GOT3 (cell line): ENCODE measurements at regions not wholly inside any gene's neighbourhood (a gene's known extent, or its start where the extent isn't known, plus 50 kb on each side); places are given as distances from the start of the nearest gene placed in this dataset.
"Not testable (repeated sequence)": the region's sequence is repeated elsewhere in the genome, so short reads cannot be mapped to it uniquely, and the experiment has no call there.

Experiments used
- DNase-seq: peaks from one replicate; lab custom pipeline; 2025; ENCODE audit warnings: mixed read lengths; lab: John Stamatoyannopoulos, UW

DNA sequence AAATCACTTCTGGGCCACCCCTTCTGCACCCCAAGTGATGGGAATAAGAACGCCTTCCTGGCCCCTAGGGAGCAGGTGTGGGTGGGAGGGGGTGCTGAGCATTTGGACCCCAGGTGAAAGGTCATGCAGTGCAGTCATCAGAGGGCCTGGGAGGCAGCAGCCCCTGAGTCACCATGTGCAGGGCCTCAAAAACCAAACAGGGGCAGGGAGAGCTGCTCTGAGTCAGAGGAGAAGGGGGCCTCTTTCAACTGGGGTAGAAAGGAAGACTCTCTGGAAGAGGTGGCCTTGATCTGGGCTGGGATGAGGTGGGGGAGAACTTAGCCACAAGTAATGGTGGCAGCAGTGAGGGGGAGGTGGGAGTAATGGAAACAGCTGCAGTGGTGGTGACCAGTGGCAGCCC is 164.3 kb downstream of the BUB3 start:
- no peak for DNase-seq

DNA sequence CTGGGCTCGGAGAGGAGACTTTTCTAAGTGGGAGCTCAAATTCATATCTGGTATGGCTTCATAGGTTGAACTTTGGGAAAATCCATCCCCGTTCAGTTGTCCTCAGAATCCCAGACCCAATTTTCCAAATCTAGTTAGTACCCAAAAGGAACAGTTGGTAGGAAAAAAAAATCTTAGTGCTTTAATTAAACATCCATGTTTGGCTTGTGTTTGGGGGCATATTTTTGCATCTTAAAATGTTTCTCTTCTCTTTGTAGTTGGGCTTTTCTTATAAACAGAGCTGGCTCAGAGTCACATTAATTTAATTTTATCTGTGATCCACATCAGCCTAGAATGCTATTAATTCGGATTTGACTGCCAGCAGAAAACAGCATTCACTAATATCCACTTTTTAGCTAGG is 165.9 kb downstream of the BUB3 start:
- no peak for DNase-seq

DNA sequence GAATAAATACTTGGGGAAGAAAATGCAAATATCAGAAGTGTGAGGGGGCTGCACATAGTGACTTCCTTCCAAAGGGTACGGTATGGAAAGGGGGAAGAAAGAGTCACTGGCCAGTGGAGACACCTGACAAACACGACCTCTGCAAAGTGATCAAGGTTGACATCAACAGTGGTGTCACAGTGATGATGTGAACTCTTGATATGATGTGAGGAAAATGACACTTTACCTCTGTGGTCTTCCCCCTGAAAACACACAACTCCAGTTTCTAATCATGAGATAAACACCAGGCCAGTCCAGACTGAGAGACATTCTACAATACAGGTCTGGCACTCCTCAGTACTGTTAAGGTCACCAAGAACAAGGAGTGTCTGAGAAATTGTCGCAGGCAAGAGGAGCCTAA is 169.7 kb downstream of the BUB3 start:
- DNase-seq: no peak

DNA sequence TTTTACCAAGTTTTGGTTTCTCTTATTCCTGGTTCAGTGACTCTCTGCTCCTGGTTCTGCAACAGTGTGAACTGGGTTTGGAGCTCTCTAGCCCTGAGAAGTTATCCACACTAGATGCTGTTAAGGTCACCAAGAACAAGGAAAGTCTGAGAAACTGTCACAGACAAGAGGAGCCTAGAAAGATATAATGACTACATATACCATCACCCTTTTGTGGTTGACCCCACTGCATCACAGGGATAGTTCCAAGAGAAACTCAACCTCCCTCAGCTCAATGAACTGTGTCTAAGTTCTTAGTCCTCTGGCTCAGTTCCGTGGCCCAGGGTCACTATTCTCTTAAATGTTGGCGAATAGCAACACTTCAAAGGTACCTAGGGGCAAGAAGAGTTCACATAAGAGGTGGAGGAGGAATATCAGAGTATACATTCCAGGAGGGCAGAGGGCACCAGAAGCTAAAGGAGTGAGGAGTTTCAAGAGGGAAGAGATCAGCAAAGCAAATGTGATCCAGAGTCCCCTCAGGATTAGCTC is 171.5 kb downstream of the BUB3 start:
- no peak for DNase-seq

DNA sequence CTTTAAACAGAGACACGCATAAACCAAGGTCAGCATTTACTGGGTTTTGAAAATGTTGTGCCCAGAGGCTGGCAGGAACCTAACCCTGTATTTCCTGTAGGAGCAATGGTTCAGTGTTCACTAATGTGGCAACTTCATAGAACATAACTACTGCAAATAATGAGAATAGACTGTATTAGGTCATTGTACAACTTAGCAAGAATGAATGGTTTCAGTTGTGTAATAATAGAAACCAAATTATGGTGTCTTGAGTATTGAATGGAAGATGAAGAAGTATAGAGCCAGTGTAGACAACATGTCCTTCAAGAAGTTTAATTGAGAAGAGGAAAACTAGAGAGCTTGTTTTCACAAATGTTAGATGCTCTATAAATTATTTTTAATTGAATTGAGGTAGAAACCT is 172.5 kb downstream of the BUB3 start:
- DNase-seq: no peak

DNA sequence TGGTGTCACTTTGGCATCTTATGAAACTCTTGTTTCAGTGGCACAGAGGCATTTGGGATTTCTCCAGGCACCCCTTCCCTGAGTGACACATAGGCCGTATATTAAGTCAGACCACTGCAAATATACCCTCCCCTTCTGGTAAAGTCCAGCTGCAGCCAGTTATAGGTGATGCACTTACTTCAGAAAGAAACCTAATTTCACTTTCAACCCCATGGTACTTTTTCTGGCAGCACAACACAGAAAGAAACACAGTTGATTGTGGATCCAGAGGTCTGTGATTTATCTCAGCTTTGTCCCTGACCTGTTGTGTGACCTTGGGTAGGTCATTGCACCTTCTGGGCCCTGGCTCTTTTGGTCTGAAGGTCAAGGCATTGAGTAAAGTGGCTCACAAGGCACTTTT is 173.2 kb downstream of the BUB3 start:
- DNase-seq: no peak

DNA sequence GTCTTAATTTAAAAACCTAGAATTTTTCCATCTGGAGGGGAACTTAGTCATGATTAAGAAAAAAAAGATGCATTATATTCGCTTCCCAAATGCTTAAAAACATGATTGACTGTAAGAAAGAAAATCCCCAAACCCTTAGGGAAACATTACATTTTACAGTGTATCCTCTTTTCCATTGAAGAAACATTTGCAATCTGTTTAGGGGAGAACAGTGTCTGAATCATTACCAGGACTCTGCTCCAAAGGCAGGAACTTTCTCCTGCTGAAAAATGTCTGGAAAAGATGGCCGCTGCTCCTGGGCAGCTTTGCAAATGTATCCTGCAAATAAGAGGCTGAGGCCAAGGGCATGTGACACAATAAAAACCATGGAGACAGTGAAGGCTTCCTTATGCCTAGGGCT is 173.7 kb downstream of the BUB3 start:
- no peak for DNase-seq

DNA sequence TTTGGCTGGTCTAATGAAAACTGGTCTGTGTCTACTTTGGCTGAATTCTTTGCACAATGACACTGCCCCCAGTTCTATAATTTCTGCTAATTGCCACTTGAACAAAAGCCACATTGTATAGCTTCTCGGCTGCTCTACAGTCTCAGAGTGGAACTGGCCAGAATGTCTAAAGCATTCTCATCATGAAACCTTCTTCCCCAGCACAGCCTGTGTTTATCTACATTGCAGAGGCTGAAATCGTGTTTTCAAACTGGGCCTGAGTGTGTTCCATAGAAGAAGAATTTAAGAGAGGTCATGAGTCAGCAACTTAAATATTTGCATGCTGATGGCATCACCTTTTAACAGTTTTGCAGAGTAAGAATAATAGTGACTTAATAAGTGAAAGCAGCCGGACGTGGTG is 177.2 kb downstream of the BUB3 start:
- DNase-seq: no peak

DNA sequence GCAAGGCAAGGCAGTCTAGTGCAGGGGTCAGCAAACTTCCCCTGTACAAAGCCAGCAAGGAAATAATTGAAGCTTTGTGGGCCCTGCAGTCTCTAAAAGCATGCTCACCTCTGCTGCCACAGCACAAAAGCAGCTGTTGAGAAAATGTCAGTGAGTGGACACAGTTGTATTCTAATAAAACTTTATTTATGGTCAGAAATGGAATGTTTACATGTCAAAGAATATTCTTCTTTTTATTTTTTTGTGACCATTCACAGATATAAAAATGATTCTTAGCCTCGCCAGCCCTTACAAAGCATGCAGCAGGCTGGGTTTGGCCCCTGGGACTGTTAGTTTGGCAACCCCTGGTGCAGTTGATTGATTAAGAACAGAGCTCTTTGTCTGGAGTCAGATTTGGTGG is 192.4 kb downstream of the BUB3 start:
- DNase-seq: no peak

DNA sequence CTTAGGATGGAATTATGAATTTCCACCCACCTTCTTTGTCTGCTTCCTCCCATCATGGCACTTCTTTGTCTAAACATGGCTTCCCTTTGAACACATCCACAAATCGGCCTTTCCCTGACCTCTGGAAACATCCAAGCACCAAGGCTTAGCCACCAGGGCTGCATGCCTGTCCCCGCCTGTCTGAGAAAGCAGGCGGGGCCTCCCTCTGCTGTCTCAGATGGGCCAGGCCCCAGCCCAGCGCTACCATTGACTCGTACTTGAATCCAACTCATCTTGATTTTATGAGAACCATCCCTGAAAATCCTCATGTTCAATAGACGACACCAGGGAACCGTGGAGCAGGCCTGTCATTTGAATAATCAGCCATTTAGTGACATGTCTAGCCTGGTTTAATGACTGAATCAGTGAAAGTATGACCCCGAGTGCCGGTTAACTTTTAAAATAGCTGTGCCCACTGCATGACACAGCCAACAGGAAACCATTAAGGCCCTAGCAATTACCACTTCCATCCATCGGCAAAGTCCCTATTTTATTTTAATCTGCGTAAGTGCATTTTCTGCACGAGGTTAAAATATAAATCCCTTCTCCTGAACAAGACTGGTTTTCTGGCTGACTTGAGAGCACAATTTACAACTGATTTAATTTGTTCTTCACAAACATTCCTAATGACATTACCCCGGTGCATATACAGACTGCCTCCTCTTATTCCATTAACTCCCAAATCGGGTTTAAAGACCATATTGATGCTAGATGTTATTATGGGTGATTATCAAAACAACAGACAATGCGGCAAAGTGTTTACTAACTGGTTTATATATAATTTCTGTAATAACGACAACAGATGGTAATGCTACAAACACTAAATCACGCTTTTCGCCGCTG is 194.7 kb downstream of the BUB3 start:
- DNase-seq: no peak

DNA sequence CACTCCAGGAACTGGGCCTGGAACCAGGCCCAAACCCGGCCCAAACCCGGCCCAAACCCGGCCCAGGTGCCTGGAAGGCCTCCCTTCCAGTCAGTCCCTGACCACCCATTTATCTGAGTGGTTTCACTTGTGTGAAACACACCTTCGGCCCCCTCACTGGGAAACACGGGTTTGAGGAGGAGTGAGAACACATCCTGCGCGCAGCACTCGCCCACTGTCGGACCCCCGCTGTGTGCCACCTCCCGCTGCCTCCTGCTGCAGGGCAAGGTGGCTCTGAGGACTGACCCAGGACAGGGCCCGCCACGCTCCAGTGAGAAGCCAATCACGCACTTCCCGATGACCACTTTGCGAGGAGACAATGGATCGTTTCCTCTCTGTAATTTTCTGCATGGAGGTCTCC is 197.5 kb downstream of the BUB3 start:
- DNase-seq: no peak

DNA sequence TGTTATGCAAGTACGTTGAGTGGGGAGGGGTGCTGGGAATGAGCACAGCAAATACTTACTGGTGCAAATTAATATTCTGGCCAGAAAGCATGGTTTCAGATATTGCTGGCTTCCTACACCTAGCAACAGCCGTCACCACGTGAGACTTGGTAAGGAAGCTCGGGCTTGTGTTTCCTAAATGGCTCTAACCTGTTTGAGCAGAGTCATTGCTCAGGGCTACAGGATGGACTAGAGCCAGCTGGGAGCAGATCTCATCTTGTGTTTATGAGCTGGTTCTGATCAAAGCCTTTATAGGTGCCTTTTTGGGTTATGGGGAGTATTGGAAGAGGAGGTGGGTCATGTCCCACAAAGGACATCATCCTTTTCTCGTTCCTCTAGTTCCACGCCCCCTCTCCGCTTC is 200.3 kb downstream of the BUB3 start:
- DNase-seq: no peak

DNA sequence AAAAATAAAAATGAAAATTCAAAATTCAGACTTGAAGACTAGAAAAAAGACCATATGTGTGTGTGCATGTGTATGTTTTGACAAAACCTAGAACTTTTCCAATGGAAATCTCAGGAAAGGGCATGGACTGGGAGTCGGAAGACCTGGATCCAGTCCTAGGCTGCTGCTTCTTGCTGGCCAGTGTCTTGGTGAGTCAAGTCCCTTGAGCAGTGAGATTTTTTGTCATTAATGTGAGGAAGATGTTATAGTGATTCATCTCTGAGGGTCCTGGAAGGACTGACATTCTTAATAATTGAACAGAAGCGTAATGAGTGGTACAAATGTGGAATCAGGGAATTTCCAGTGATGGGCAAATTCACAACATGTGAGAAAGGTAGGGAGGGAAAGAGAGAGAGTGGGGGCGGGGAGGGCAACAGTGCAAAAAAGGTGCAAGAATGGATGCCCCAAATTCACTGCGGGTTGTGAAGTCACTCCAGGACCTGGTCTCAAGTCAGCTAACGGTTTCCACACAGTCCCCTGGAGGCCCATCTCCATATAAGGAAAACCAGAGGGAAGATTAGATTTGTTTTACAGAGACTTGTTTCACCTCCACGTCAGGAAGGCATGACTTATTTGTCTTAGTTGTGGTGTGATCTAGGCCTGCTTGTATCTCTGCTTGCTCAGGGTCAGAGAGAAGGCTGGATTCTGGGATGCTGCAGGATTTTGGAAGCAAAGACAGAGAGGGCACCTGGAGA is 201.7 kb downstream of the BUB3 start:
- DNase-seq: peak; percentile 28

DNA sequence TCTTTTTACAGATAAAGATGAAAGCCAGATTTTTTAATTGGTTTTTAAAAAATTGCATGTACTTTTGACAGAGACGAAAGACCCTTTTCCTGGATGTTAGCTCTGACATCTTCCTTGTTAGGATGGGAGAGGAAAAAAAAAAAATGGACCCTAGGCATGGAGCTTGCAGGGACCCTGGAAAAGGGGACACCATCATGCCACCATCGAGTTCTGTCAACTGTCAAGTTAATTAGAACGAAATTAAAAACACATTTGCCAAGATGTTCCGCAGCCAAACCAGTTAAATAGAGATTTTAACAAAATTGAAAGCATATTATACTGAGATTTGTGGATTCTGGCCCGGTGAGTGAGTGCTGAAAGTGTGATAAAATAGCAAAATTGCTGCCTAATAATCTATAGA is 202.6 kb downstream of the BUB3 start:
- DNase-seq: no peak

DNA sequence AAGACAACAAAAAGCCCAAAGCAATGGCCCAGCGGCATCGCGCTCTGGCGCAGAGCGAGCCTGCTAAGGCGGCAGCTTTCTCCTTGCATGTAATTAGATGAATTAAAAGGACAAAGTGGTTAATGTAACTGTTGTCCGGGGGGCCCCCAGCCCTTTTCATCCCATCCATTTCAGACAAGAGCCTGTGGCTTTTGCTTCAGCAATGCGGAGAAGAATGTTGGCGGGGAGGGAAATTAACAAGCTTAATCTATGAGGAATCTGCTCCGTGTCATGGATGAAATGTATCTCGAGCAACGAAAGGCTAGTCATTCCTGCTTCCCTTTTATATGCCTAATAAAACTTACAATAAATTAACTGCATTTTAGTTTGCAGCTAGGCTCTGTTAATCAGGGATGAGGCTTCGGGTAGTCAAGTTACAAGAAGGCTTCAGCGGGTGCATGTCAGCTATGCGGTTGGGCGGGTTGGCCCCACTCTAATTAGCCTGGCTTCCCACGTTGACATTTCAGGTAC is 203.3 kb downstream of the BUB3 start:
- no peak for DNase-seq

DNA sequence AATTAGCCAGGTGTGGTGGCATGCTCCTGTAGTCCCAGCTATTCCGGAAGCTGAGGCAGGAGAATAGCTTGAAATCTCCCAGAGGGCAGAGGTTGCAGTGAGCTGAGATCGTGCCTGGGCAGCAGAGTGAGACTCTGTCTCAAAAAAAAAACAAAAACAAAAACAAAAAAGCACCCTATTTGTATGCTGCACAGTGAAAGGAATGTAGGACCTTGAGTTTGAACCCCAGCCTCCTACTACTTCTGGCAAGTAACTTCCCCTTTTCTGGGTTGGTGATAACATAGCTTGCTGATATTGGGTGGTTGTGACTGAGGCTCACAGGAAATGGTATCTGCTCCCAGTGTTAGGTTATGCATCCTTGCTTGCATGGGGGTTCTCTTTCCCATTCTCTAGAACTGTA is 205.3 kb downstream of the BUB3 start:
- DNase-seq: no peak

DNA sequence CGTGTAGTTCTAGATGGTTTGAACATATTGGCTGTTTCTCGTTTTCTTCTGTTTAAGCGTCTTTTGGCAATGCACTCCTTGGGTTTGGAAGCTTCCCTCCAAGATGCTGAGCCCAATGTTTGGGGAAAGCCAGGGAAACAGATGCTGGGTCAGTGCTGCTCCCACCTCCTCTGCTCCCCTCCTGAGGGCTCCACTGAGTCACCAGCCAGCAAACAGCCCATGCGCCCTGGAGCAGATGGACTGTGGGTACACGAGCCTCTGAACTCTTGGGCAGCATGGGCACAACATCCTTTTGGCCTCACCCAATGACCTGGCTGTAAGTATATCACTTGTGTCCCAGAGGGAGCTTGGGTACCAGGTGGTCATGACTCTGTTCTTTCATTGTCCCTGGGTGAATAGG is 207.6 kb downstream of the BUB3 start:
- DNase-seq: no peak

DNA sequence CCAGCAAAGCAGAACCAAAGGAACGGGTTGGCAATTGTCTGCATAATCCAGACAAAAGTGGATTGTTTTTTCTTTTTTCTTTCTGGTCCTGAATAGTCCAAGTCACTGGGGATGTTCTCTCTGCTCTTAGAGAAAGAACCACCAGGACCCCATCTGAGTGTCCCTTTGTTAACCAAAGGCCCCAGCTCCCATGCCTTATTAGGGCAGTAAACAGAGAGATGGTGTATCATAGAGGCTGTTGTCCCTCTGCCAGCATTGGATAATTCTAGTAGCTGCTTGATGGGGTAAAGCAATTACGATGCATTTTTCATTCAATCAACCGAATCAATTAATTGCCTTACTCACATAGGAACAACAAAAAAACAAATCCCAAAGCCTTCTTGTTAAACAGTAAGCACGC is 213.0 kb downstream of the BUB3 start:
- DNase-seq: no peak

DNA sequence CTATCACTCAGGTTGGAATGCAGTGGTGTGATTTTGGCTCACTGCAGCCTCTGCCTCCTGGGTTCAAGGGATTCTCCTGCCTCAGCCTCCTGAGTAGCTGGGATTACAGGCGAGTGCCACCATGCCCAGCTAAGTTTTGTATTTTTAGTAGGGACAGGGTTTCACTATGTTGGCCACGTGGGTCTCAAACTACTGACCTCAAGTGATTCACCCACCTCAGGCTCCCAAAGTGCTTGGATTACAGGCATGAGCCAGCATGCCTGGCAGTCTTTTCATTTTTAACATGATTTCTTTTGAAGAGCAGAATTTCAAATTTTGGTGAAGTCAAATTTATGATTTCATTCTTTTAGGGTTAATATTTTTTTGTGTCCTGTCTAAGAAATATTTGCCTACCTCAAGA is 217.4 kb downstream of the BUB3 start:
- DNase-seq: not testable (repeated sequence)

DNA sequence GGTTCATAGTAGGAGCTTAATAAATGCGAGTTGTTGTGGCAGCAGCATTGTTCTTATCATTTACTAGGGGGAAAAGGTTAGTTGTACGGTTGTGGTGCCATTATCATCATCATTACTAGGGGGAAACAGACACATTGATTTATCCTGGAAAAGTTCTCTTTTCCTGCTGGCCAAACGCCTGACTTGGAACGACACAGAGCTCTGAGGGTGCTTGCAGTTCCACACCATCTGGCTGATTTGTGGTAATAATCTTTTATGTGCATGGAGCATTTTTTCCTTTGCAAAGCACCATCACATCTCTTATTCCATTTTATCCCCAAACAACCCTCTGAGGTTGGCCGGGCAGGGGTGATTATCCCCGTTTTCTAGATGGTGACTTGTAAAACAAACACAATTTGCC is 219.4 kb downstream of the BUB3 start:
- no peak for DNase-seq

DNA sequence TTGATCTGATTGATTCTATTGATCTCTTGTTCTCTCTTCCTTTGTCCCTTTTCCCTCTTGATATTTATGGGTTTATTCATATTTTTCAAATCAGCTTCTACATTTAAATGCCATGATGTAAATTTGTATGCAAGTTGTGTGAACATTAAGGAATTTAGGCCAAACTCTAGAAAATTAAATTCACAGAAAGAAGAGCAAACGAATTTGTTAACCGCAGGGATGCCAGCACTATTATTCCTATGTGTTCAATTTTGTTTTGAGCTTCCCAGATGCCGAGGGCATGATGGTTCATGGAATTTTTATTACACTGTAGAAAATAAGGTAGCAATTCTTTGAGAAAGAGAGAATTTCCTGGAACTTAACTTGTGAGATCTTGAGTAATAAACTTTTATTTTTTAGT is 220.9 kb downstream of the BUB3 start:
- DNase-seq: no peak

DNA sequence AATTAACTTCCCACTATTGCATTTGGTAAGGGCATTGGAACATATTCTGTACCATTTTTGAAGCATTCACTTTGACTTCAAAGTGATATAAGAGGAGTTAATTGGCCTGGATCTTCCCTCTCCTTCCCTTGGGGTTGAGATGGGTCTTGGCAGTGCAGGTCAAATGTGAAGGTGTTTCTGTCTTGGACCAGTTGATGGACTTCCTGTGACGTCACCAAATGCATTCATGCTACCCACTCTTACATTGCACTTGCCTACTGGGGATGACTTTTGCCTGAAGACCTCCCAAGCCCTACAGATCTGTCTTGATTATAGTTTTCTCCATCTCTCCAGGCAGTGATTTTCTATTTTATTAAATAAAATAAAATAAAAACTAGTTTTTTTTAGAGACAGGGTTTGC is 221.5 kb downstream of the BUB3 start:
- DNase-seq: no peak

DNA sequence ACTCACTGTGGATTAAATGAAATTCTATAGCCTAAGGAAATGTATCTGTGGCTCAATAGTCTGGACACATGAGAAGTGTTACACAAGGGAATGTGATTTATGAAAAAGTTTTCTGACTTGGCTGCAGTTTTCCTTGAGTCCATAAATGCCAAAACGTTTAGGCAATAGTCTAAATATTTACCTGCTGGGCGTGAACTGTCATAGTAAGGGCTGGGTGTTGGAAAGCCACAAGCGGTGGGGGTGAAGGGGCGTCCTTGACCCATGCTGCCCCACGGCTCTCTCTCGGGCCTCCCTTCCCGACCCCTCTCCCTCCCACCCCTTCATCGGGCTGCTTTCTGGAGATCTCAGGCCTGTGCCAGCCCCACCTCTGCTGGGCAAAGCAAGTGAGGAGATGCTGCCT is 223.7 kb downstream of the BUB3 start:
- no peak for DNase-seq
